Activated CD8-positive, alpha-beta memory T cell treated with anti-CD3 and anti-CD28 coated beads, Interleukin-2, amount 10 ng/mL, durations not matched to agents 7 days and 5 days (primary cell): ENCODE measurements at regions not wholly inside any gene's neighbourhood (a gene's known extent, or its start where the extent isn't known, plus 50 kb on each side); places are given as distances from the start of the nearest gene placed in this dataset.

Source experiments
- ATAC-seq: fragments of 150-1000 bp; cut with Tn5 transposase; one replicate; pipeline ENCODE4 v1.10.0; 2021; ENCODE audit warnings: moderate library complexity
- CTCF ChIA-PET: fragments of 350-600 bp; sonication (Branson Sonifier 250); formaldehyde crosslinking; loops from one replicate; lab custom pipeline; 2021; ENCODE audit warnings: antibody characterized with exemption; lab: Charles Lee
- DNase-seq: peaks from one replicate; pipeline ENCODE4 v3.0.0-alpha.2; 2020
- H3K27ac Mint-ChIP-seq: one replicate; pipeline ENCODE4 v1.8.0; 2021; ENCODE audit warnings: mild to moderate bottlenecking, mixed read lengths
- H3K27me3 Mint-ChIP-seq: one replicate; pipeline ENCODE4 v1.8.0; 2021; ENCODE audit warnings: mixed read lengths
- H3K36me3 Mint-ChIP-seq: one replicate; pipeline ENCODE4 v1.8.0; 2021; ENCODE audit warnings: mild to moderate bottlenecking, mixed read lengths
- H3K4me1 Mint-ChIP-seq: one replicate; pipeline ENCODE4 v1.8.0; 2021; ENCODE audit warnings: mixed read lengths
- H3K4me3 Mint-ChIP-seq: one replicate; pipeline ENCODE4 v1.8.0; 2021; ENCODE audit warnings: mild to moderate bottlenecking, moderate library complexity, mixed read lengths
- H3K9me3 Mint-ChIP-seq: one replicate; pipeline ENCODE4 v1.8.0; 2022; ENCODE audit warnings: low read depth, mixed read lengths

GRCh38 chr18:21191596-21192307 is 50.3 kb upstream of the GREB1L start:
- ATAC-seq (no peak), DNase-seq (no peak)
- H3K36me3 Mint-ChIP-seq: no peaks in the 10 kb centered on the region
- no peaks in the 10 kb centered on the region for H3K9me3 Mint-ChIP-seq
- H3K4me1 Mint-ChIP-seq: no peaks in the 10 kb centered on the region
- no peak overlapping the region for H3K27ac Mint-ChIP-seq
- H3K4me3 Mint-ChIP-seq: no peak overlapping the region
- peaks cover 17% of the 10 kb centered on the region for H3K27me3 Mint-ChIP-seq
- CTCF ChIA-PET: interaction anchor here (0.6 to 1.3 kb wide), 2 partner anchors 11 to 19 kb away, joined by 3 to 4 read pairs; no protein-coding TSS in a partner anchor
